GM19395 (cell line): ENCODE measurements at regions not wholly inside any gene's neighbourhood (a gene's known extent, or its start where the extent isn't known, plus 50 kb on each side); places are given as distances from the start of the nearest gene placed in this dataset.
A peak's percentile ranks its signal among the peaks of the same experiment; 100 is the strongest.
"Not testable (repeated sequence)": the region's sequence is repeated elsewhere in the genome, so short reads cannot be mapped to it uniquely, and the experiment has no call there.

Experiments used
- ATAC-seq: cut with Tn5 transposase; IDR thresholded peaks from one replicate; pipeline ENCODE4 v1.9.1; 2021; ENCODE audit warnings: mild to moderate bottlenecking, moderate library complexity; ENCODE audit not compliant: unreplicated experiment

GRCh38 chr19:23984911-23985310, 70.2 kb downstream of the ZNF726 start:
- ATAC-seq = not testable (repeated sequence)

- no peak for ATAC-seq
These were observed 71.9 kb downstream of the ZNF726 start for GRCh38 chr19:23986623-23987022.

DNA sequence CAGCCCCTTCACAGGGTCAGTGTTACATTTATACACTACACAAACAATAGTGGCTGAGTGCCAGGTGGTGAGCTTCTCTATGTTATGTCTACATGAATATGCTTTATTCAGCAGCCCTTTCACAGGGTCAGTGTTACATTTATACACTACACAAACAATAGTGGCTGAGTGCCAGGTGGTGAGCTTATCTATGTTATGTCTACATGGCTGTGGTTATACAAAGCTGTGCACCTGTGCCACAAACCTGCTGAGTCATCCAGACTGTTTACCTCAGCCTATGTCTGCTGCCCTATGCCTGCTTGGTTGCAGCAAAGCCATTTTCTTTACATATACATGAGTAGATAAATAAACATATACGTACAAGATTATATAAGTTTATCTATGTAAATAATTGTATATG, 76.5 kb downstream of the ZNF726 start:
- no peak for ATAC-seq

DNA sequence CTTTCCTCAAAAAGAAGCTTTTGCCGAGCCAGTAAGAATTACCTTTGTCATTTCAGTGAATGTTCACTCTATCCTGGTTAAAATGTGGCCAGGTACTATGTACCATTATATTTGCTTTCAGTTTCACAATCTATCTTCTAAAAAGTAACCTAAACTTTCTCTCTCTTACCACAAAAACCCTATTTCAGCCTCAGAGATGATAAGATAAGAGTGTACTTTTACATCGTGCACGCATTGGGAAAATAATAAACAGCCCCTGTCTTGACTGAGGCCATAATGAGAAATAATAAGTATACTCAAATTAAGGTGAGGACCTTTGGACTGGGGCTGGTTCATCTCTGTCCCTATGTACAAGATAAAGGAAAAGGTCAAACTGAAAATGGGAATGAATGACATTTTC, 77.7 kb downstream of the ZNF726 start:
- no peak for ATAC-seq

DNA sequence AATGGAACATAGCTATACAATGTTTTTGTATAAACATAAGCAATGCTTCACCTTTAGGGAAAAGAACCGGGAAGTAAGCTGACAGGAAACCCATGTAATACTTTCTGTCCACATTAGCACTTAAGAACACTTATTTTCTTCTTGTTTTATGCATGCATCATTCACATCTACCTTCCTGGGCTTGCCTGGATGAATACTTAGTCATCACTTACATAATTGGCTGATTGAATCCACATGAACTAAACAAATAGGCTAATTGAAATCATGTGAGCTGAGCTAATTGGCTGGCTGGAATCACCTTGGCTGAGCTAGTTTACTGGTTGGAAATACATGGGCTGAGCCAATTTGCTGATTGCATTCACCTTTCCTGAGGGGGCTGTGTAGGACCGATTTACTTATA, 78.8 kb downstream of the ZNF726 start:
- no peak for ATAC-seq

- no peak for ATAC-seq
These were observed 81.9 kb downstream of the ZNF726 start for GRCh38 chr19:23996549-23996948.

DNA sequence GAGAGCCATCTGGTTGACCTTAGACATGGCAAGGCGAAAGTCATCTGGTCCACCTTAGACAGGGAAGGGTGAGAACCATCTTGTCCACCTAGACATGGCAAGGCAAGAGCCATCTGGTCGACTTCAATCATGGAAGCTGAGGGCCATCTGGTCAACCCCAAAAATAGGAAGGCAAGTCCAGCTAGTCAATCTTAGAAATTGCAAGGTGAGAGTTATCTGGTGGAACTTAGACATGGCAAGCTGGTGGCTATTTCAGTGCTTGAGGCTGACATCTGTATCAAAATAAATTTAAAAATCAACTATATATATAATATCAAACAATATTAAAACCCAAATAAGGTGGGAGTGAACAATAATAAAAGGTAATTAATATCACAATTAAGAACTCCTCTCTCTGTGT, 83.9 kb downstream of the ZNF726 start:
- no peak for ATAC-seq

- no peak for ATAC-seq
These were observed 85.3 kb downstream of the ZNF726 start for GRCh38 chr19:23999821-24000610.

DNA sequence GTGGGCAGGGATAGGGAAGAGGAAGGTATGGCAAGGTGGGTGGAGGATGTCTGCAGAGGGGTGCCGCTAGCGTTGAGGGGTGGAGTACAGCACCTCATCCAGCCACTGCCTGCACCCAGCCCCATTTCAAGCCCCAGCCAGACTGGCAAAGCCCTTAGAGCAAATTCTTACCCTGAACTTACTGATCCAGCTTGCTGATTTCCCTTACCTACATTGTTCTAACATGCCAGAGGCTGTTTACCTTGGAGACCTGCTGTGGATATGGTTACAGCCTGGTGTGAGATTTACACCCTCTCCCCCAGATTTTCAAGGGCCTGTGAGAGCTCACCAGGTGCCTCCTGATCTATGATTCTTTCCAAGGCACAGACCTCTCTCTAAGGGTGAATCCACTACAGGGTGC, 86.0 kb downstream of the ZNF726 start:
- no peak for ATAC-seq

- ATAC-seq = no peak
These were observed 84.6 kb upstream of the ZNF254 start for GRCh38 chr19:24002256-24002945.

DNA sequence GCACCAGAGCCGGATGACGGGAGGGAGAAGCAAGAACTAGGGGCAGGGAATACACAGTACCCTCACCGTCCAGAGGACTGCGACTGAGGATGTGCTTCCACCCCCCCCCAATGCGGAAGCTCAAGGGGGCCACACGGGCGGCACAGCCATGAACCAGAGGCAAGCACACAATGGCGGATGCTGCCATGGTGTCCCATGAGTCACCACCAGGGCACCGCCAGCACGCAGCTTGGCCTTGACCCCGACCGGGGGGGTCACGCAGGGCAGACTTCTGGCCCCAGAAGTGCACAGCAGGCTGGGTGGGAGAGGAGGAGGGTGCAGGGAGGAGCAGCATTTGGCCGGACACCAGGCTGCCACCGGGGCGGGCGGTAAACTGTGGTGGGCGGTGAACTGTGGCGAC, 83.5 kb upstream of the ZNF254 start:
- no peak for ATAC-seq

DNA sequence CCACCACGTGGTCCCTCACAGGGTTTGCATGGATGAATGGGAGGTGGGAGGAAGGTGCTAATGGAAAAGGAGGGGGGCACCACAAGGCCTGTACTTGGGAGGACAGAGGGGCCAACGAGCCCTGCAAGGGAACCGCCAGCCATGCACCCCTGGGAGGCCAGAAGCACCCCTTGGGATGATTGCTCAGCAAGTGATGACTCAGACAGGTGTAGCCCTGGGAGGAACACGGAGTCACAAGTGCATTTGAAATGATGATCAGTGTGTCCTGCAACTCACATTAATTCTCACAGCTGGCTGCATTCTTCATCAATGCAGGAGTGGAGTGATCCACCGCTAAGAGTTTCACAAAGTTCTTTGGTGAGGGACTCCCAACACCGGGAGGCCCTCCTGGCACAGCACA, 82.8 kb upstream of the ZNF254 start:
- ATAC-seq = no peak

GRCh38 chr19:24029941-24030636, 56.9 kb upstream of the ZNF254 start:
- no peak for ATAC-seq

GRCh38 chr19:24032651-24033050, 54.3 kb upstream of the ZNF254 start:
- no peak for ATAC-seq

DNA sequence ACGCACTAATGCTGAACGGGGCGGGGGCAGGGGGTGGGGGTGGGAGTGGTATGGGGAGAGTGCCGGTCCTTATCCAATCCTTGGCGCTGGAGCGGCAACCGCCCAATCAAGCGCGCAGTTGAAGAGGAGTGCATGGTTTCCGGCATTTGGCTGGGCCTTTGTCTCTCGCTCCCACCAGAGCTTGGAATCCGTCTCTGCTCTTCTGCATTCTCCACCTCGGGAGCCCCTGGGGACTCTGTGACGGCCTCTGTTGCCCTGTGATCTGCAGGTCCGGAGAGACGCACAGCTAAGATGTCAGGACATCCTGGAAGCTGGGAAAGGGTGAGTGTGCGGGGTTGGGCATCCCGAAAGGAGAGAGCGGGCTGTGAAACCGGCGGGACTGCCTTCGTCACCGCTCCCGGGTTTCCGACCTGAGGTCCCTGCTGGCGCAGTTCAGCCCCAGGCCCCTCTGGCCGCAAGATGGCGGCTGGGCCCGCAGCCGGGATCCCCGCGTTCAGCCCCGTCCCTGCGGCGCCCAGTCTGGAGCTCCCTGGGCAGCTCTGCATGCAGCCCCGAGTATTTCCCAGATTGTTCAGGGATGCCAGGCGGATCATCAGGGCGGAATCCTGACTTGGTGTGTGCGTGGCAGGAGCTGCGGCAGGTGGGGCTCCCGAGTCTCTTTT, 53.6 kb upstream of the ZNF254 start:
- ATAC-seq = peak; percentile 92

DNA sequence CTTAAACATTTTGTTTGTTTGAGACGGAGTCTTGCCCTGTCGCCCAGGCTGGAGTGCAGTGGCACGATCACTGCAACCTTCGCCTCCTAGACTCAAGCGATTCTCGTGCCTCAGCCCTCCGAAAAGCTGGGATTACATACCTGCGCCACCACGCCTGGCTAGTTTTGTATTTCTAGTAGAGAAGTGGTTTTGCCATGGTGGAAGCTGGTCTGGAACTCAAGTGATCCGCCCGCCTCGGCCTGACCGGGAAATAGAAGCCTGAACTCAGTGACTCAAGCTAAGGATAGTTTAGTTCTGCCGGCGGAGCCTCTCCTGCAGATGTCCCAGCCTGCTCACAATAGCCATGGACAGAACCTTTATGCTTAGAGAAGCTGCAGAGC, 53.0 kb upstream of the ZNF254 start:
- peak; percentile 36 for ATAC-seq

DNA sequence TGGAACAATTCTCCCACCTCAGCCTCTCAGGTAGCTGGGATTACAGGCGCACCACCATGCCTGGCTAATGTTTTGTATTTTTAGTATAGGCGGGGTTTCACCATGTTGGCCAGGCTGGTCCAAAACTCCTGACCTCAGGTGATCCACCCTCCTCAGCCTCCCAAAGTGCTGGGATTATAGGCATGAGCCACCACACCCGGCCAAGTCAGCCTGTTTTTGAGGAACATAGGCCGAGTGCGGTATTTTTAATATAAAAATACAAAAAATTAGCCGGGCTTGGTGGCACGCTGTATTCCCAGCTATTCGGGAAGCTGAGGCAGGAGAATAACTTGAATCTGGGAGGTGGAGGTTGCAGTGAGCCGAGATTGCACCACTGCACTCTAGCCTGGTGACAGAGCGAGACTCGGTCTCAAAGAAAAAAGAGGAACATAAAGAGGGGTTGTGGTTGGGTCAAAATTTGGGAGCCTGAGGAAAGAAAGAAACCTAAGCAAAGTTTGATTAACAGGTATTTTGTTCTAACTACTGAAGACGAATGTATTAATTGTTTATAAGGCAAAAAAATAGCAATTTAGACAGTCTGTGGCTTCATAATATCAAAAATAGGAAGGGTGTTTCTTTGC, 51.6 kb upstream of the ZNF254 start:
- not testable (repeated sequence) for ATAC-seq
